Muscle layer of duodenum (tissue), 2 donors: ENCODE measurements at regions not wholly inside any gene's neighbourhood (a gene's known extent, or its start where the extent isn't known, plus 50 kb on each side); places are given as distances from the start of the nearest gene placed in this dataset.
"Not testable (repeated sequence)": the region's sequence is repeated elsewhere in the genome, so short reads cannot be mapped to it uniquely, and the experiment has no call there.

Source experiments
- H3K27ac ChIP-seq: one replicate; pipeline ENCODE4 v1.7.0; 2013; ENCODE audit warnings: mild to moderate bottlenecking, low read length
- H3K27me3 ChIP-seq: one replicate; pipeline ENCODE4 v1.7.0; 2013; ENCODE audit warnings: low read depth, mild to moderate bottlenecking, control low read depth, low read length
- H3K36me3 ChIP-seq, 2 donors: one replicate each; pipeline ENCODE4 v1.7.0; 2013; ENCODE audit warnings: low read length in 2 of 2, control low read depth in 1 of 2, mild to moderate bottlenecking in 1 of 2; ENCODE audit not compliant: insufficient read depth in 2 of 2, control insufficient read depth in 1 of 2
- H3K4me1 ChIP-seq, 2 donors: one replicate each; pipeline ENCODE4 v1.7.0; 2013; ENCODE audit warnings: low read length in 2 of 2, mild to moderate bottlenecking in 2 of 2, control low read depth in 1 of 2, moderate library complexity in 1 of 2; ENCODE audit not compliant: insufficient read depth in 2 of 2, control insufficient read depth in 1 of 2
- H3K4me3 ChIP-seq, 2 donors: one replicate each; pipeline ENCODE4 v1.7.0; 2013; ENCODE audit warnings: low read length in 2 of 2, low read depth in 1 of 2, mild to moderate bottlenecking in 1 of 2
- H3K9me3 ChIP-seq, 2 donors: one replicate each; pipeline ENCODE4 v1.7.0; 2013; ENCODE audit warnings: low read length in 2 of 2, control low read depth in 1 of 2, mild to moderate bottlenecking in 1 of 2; ENCODE audit not compliant: control insufficient read depth in 1 of 2
- donor health status: healthy.

DNA sequence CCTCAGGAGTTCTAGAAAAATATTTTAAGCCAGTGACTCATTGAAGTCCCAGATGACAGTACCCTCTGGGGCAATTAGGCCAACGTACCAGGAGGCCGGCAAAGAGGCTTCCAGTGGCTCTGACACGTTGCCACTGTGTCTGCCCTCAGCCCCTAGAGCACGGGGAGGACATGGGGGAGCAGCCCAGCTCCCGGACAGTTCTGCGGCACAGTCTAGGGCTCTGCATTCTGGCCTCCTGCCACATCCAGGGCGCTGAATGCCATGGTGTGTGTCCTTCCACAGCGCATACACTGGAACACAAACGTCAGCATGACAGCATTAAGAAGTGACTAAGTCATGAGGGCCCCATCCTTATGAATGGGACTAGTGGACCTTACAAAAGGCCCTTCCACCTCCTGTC lies 156.2 kb downstream of the RNASET2 start:
- H3K4me3 ChIP-seq, result no peak overlapping the region
- no peaks in the 10 kb centered on the region for H3K27me3 ChIP-seq
- H3K27ac ChIP-seq, result no peak overlapping the region
- H3K9me3 ChIP-seq, result peaks cover 0 to 3% of the 10 kb centered on the region in 2 donors
- H3K36me3 ChIP-seq, result no peaks in the 10 kb centered on the region
- H3K4me1 ChIP-seq, result no peaks in the 10 kb centered on the region

DNA sequence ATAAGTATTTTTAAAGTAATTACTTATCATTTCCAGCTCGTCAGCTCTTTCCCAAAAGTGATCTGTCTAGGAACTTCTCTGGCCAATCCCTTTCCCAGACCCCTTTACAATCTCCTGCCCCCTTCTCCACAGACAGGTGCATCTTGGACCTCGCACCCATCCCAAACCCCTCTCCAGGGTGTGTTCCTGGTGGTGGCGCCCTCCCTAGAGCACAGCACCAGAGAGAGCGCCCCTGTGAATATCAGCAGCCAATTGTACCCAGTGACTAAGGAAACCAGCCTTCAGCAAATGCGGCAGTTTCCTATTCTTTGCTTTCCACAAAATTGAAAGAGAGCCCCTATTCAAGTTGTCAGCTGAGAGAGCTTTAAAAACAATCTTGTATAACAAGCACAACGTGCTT lies 157.7 kb downstream of the RNASET2 start:
- H3K36me3 ChIP-seq, result no peaks in the 10 kb centered on the region
- H3K9me3 ChIP-seq, result no peaks in the 10 kb centered on the region
- no peaks in the 10 kb centered on the region for H3K4me1 ChIP-seq
- H3K27me3 ChIP-seq, result no peaks in the 10 kb centered on the region
- H3K4me3 ChIP-seq, result no peak overlapping the region
- no peak overlapping the region for H3K27ac ChIP-seq

DNA sequence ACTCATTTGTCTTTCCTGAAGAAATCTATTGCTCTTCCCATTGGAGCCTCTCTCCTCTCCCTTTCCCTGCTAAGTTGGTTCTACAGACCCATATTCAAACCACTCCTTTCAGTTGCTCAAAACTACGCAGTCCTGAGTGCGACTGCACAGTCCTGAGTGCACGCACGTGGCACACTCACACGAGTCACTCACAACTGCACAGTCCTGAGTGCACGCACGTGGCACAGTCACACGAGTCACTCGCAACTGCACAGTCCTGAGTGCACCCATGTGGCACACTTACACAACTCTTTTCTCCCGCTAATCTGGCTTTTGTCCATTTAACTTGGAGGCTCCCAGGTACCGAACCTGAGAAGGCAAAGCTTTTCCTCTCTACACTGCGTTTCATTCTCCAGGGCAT lies 159.7 kb downstream of the RNASET2 start:
- Histone ChIP-seq H3K27me3 (no peaks in the 10 kb centered on the region), H3K27ac (no peak overlapping the region), H3K36me3 (no peaks in the 10 kb centered on the region), H3K4me3 (no peak overlapping the region), H3K4me1 (no peaks in the 10 kb centered on the region), H3K9me3 (no peaks in the 10 kb centered on the region)

DNA sequence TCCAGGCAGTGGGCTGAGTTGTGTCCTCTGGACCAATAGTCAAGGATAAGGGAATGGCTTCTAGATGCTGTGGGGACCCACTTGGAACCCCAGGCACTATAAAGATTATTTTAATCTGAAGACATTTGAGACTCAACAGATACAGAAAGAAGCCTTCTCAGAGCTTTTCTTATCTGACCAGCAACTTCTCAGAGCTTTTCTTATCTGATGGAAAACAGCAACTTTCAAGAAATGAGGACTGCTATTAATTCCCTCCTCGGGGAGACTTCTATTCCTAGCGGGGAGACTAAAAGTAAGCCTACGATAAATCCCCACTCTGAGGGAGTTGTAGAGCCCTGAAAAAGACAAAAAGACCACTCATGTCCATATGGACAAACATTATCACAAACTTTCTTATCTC lies 160.5 kb downstream of the RNASET2 start:
- H3K36me3 ChIP-seq, result no peaks in the 10 kb centered on the region
- H3K9me3 ChIP-seq, result no peaks in the 10 kb centered on the region
- H3K27ac ChIP-seq, result no peak overlapping the region
- H3K27me3 ChIP-seq, result no peaks in the 10 kb centered on the region
- H3K4me3 ChIP-seq, result no peak overlapping the region
- no peaks in the 10 kb centered on the region for H3K4me1 ChIP-seq

DNA sequence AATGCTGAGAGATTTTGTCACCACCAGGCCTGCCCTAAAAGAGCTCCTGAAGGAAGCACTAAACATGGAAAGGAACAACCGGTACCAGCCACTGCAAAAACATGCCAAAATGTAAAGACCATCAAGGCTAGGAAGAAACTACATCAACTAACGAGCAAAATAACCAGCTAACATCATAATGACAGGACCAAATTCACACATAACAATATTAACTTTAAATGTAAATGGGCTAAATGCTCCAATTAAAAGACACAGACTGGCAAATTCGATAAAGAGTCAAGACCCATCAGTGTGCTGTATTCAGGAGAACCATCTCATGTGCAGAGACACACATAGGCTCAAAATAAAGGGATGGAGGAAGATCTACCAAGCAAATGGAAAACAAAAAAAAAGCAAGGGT lies 163.8 kb upstream of the RPS6KA2 start:
- H3K4me1 ChIP-seq, H3K27me3 ChIP-seq, H3K36me3 ChIP-seq, H3K4me3 ChIP-seq, H3K27ac ChIP-seq, H3K9me3 ChIP-seq: not testable (repeated sequence)

DNA sequence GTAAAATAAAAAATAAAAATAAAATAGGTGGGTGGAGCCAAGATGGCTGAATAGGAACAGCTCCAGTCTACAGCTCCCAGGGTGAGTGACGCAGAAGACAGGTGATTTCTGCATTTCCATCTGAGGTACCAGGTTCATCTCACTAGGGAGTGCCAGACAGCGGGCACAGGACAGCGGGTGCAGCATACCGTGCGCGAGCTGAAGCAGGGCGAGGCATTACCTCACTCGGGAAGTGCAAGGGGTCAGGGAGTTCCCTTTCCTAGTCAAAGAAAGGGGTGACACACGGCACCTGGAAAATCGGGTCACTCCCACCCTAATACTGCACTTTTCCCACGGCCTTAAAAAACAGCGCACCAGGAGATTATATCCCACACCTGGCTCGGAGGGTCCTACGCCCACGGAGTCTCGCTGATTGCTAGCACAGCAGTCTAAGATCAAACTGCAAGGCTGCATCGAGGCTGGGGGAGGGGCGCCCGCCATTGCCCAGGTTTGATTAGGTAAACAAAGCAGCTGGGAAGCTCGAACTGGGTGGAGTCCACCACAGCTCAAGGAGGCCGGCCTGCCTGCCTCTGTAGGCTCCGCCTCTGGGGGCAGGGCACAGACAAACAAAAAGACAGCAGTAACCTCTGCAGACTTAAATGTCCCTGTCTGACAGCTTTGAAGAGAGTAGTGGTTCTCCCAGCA lies 161.9 kb upstream of the RPS6KA2 start:
- not testable (repeated sequence) for H3K9me3 ChIP-seq, H3K4me1 ChIP-seq, H3K27me3 ChIP-seq, H3K4me3 ChIP-seq, H3K36me3 ChIP-seq, H3K27ac ChIP-seq

DNA sequence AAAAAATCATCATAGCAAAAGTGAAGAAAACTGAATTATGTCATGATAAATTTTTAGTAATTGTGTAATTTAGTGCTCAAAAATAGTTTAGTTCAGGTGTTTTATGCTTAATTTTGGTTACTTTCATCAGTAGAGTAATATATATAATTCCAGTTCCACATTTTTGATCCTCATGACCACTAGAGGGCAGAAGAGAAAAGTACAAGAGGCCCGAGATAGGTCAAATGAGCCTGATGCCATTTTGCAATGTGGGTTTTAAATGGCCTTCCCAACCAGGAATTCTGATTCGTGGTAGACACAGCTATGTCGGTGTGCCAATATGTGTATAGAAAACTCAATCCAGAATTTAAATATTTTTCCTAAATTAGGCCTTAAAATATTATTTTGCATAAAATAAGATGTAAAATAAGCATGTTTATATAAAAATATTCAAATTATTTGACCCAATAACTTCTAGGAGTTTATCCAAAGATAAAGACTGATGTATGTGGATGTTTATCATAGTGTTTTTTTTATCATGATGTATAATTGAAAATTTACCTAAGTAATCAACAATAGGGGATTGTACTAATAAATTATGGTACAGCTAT lies 159.7 kb upstream of the RPS6KA2 start:
- Histone ChIP-seq H3K4me1 (no peaks in the 10 kb centered on the region), H3K27ac (no peak overlapping the region), H3K4me3 (no peak overlapping the region), H3K27me3 (no peaks in the 10 kb centered on the region), H3K36me3 (no peaks in the 10 kb centered on the region), H3K9me3 (no peaks in the 10 kb centered on the region)

DNA sequence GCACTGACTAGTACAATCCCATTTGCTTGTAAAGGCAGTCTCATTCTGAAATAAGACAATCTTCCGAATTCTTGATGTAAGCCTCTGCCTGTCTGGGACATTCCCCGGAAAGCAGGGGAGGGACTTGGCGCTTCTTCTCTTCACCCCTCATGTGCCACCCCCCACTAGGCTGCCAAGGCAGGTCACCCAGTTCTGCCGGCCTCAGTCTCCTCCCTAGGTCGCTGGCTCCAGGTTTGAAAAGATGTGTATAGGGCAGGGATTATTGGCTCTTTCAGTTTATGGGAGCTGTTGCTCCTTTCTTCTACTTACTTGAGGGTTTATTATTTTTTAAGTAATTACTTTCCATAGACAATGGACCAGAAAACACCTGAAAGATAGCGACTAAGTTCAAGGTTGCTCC lies 158.1 kb upstream of the RPS6KA2 start:
- no peaks in the 10 kb centered on the region for H3K9me3 ChIP-seq
- H3K36me3 ChIP-seq, result no peaks in the 10 kb centered on the region
- no peak overlapping the region for H3K27ac ChIP-seq
- H3K4me3 ChIP-seq, result no peak overlapping the region
- no peaks in the 10 kb centered on the region for H3K4me1 ChIP-seq
- H3K27me3 ChIP-seq, result no peaks in the 10 kb centered on the region

DNA sequence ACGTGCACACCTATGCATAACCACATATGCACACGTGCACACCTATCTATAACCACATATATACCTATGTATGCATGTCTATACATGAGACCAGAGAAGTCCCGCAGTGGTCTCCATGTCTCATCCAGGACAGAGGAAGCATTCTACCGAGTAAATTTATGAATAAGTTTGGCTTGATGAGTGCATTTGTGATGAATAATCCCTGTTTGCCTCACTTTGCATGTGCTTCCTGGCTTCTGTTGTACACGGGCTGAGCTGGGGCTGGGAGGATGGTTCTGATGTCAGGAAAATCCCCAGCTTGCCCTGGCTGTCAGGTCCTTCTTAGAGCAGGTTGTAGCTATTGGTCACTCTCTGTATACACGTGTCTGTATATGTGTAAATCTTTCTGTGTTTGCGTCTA lies 157.6 kb upstream of the RPS6KA2 start:
- Histone ChIP-seq H3K36me3 (no peaks in the 10 kb centered on the region), H3K4me3 (no peak overlapping the region), H3K4me1 (no peaks in the 10 kb centered on the region), H3K9me3 (no peaks in the 10 kb centered on the region), H3K27ac (no peak overlapping the region), H3K27me3 (no peaks in the 10 kb centered on the region)

DNA sequence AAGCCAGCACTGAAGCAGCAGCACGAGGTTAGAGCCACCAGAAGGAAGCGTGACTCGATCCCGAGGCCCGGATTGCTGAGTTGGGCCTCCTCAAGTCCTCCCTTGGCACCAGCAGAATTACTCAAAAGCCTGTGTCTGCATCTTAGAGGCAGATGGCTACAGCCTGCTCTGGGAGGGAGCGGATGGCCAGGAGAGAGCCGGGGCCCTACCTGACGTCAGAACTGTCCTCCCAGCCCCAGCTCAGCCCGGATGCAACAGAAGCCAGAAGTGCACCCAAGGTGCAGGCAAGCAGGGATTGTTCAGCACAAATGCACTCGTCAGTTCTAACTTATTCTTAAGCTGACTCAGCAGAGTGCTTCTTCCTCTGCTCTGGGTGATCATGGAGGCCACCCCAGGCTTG lies 155.5 kb upstream of the RPS6KA2 start:
- no peaks in the 10 kb centered on the region for H3K9me3 ChIP-seq
- H3K36me3 ChIP-seq, result no peaks in the 10 kb centered on the region
- no peak overlapping the region for H3K27ac ChIP-seq

DNA sequence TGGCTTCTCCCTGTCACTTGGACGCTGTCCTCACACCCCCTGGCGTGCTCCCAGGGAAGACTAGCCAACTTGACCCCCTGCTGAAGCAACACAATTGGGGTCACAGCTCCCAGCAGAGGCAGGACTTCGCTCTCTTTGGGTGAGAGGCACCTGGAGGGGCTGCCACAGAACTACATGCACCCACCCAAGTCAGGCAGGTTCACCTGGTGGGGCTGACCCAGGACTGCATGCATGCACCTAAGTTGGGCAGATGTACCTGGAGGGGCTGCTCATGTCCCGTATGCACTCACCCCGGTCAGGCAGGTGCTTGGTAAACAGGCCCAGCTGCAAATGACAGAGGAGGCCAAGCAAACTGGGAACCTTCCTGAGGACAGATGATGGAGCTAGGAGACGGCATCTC lies 154.3 kb upstream of the RPS6KA2 start:
- Histone ChIP-seq H3K9me3 (no peaks in the 10 kb centered on the region), H3K36me3 (no peaks in the 10 kb centered on the region), H3K27me3 (no peaks in the 10 kb centered on the region), H3K4me1 (no peaks in the 10 kb centered on the region), H3K27ac (no peak overlapping the region), H3K4me3 (no peak overlapping the region)

More for the DNA sequence above, 155.5 kb upstream of the RPS6KA2 start:
- Histone ChIP-seq H3K4me3 (no peak overlapping the region), H3K27me3 (no peaks in the 10 kb centered on the region), H3K4me1 (no peaks in the 10 kb centered on the region)
